Activated naive CD4-positive, alpha-beta T cell treated with anti-CD3 and anti-CD28 coated beads for 36 hours (primary cell): ENCODE measurements at regions not wholly inside any gene's neighbourhood (a gene's known extent, or its start where the extent isn't known, plus 50 kb on each side); places are given as distances from the start of the nearest gene placed in this dataset.

Experiments used
- CTCF ChIA-PET: fragments of 350-600 bp; sonication (Branson Sonifier 250); formaldehyde crosslinking; loops from one replicate; lab custom pipeline; 2021; ENCODE audit warnings: antibody characterized with exemption; lab: Charles Lee
- DNase-seq: peaks from one replicate; pipeline ENCODE4 v3.0.0-alpha.2; 2020
- H3K27ac Mint-ChIP-seq: one replicate; pipeline ENCODE4 v1.8.0; 2021; ENCODE audit warnings: mild to moderate bottlenecking, mixed read lengths
- H3K27me3 Mint-ChIP-seq: one replicate; pipeline ENCODE4 v1.8.0; 2021; ENCODE audit warnings: low read depth, mixed read lengths
- H3K36me3 Mint-ChIP-seq: one replicate; pipeline ENCODE4 v1.8.0; 2021; ENCODE audit warnings: low read depth, mixed read lengths
- H3K4me1 Mint-ChIP-seq: one replicate; pipeline ENCODE4 v1.8.0; 2021; ENCODE audit warnings: low read depth, mixed read lengths
- H3K4me3 Mint-ChIP-seq: one replicate; pipeline ENCODE4 v1.8.0; 2021; ENCODE audit warnings: mild to moderate bottlenecking, moderate library complexity, mixed read lengths
- H3K9me3 Mint-ChIP-seq: one replicate; pipeline ENCODE4 v1.8.0; 2021; ENCODE audit warnings: mixed read lengths
- intact Hi-C: fragments of 100-400 bp; cut with micrococcal nuclease; formaldehyde crosslinking; loops from one replicate; pipeline ENCODE4 v1.15.1; 2023

GRCh38 chrX:140190441-140191108, 225.3 kb upstream of the CXorf66 start:
- Mint-ChIP-seq H3K9me3 (no peaks in the 10 kb centered on the region), H3K4me1 (no peaks in the 10 kb centered on the region), H3K27me3 (no peaks in the 10 kb centered on the region), H3K36me3 (no peaks in the 10 kb centered on the region), H3K4me3 (no peak overlapping the region), H3K27ac (no peak overlapping the region)
- DNase-seq: no peak
- intact Hi-C loops: no loop called here
- CTCF ChIA-PET: no interaction called here

DNA sequence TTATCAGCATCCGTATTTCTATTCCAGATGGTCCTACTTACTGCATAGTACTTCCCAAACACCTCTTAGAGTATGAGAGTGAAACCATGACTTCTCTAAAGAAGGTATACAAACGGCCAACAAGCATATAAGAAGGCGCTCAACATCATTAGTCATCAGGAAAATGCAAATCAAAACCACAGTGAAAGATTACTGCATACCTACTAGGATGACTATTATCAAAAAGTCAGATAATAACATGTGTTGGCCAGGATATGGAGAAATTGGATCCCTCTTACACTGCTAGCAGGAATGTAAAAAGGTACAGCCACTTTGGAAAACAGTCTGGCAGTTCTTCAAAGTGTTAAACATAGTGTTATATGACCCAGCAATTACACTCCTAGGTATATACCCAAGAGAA, 215.3 kb upstream of the CXorf66 start:
- no peak for DNase-seq
- no peaks in the 10 kb centered on the region for H3K4me1 Mint-ChIP-seq
- H3K4me3 Mint-ChIP-seq: no peak overlapping the region
- no peaks in the 10 kb centered on the region for H3K36me3 Mint-ChIP-seq
- CTCF ChIA-PET: no interaction called here
- H3K27me3 Mint-ChIP-seq: no peaks in the 10 kb centered on the region
- no peak overlapping the region for H3K27ac Mint-ChIP-seq
- intact Hi-C loops: no loop called here
- no peaks in the 10 kb centered on the region for H3K9me3 Mint-ChIP-seq

- DNase-seq: no peak
- CTCF ChIA-PET: interaction anchor here (0.5 to 0.6 kb wide), 2 partner anchors 465 to 745 kb away, joined by 3 to 5 read pairs; no protein-coding TSS in a partner anchor
- Mint-ChIP-seq H3K4me1 (no peaks in the 10 kb centered on the region), H3K36me3 (no peaks in the 10 kb centered on the region), H3K9me3 (no peaks in the 10 kb centered on the region), H3K27me3 (no peaks in the 10 kb centered on the region), H3K27ac (no peak overlapping the region), H3K4me3 (no peak overlapping the region)
- intact Hi-C loops: no loop called here
Measured at GRCh38 chrX:140177821-140178220, 212.5 kb upstream of the CXorf66 start.

- CTCF ChIA-PET: no interaction called here
- no peak overlapping the region for H3K27ac Mint-ChIP-seq
- no peak overlapping the region for H3K4me3 Mint-ChIP-seq
- H3K36me3 Mint-ChIP-seq: no peaks in the 10 kb centered on the region
- intact Hi-C loops: no loop called here
- H3K9me3 Mint-ChIP-seq: no peaks in the 10 kb centered on the region
- H3K4me1 Mint-ChIP-seq: no peaks in the 10 kb centered on the region
- H3K27me3 Mint-ChIP-seq: no peaks in the 10 kb centered on the region
- DNase-seq: no peak
Measured at GRCh38 chrX:140172401-140172800, 207.1 kb upstream of the CXorf66 start.

GRCh38 chrX:140167551-140167950, 202.2 kb upstream of the CXorf66 start:
- DNase-seq: no peak
- H3K9me3 Mint-ChIP-seq: no peaks in the 10 kb centered on the region
- CTCF ChIA-PET: no interaction called here
- no peak overlapping the region for H3K4me3 Mint-ChIP-seq
- no peaks in the 10 kb centered on the region for H3K4me1 Mint-ChIP-seq
- no peak overlapping the region for H3K27ac Mint-ChIP-seq
- H3K27me3 Mint-ChIP-seq: no peaks in the 10 kb centered on the region
- no peaks in the 10 kb centered on the region for H3K36me3 Mint-ChIP-seq
- intact Hi-C loops: no loop called here

- CTCF ChIA-PET: no interaction called here
Measured at GRCh38 chrX:140165849-140166248, 200.5 kb upstream of the CXorf66 start.

DNA sequence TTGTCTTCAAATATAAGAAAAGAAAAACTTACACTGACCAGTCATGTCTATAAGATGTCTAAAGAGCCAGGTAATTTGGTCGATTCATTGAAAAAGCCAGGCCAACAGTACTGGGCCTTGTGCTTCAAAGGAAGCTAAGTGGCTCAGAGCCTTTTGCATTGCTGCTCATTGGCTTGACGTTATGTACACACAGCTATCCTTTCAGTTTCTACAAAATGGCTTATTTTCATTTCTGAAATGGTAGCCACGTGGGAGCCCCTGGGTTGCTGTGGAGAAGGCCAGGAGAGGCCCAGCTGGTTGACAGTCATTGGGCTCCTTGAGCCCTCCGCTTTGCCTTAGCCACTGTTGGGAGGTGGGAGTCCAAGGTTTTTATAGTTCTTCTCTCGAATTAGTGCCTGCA, 199.1 kb upstream of the CXorf66 start:
- H3K36me3 Mint-ChIP-seq: no peaks in the 10 kb centered on the region
- DNase-seq: no peak
- no peaks in the 10 kb centered on the region for H3K27me3 Mint-ChIP-seq
- no peak overlapping the region for H3K4me3 Mint-ChIP-seq
- no peaks in the 10 kb centered on the region for H3K4me1 Mint-ChIP-seq
- CTCF ChIA-PET: no interaction called here
- intact Hi-C loops: no loop called here
- H3K9me3 Mint-ChIP-seq: no peaks in the 10 kb centered on the region
- no peak overlapping the region for H3K27ac Mint-ChIP-seq

More at GRCh38 chrX:140165849-140166248, 200.5 kb upstream of the CXorf66 start:
- Mint-ChIP-seq H3K4me1 (no peaks in the 10 kb centered on the region), H3K27ac (no peak overlapping the region), H3K4me3 (no peak overlapping the region), H3K36me3 (no peaks in the 10 kb centered on the region), H3K9me3 (no peaks in the 10 kb centered on the region), H3K27me3 (no peaks in the 10 kb centered on the region)
- no peak for DNase-seq
- intact Hi-C loops: no loop called here

GRCh38 chrX:140163371-140164159, 198.2 kb upstream of the CXorf66 start:
- H3K27ac Mint-ChIP-seq: no peak overlapping the region
- H3K4me1 Mint-ChIP-seq: no peaks in the 10 kb centered on the region
- CTCF ChIA-PET: no interaction called here
- no peaks in the 10 kb centered on the region for H3K27me3 Mint-ChIP-seq
- H3K36me3 Mint-ChIP-seq: no peaks in the 10 kb centered on the region
- DNase-seq: no peak
- H3K4me3 Mint-ChIP-seq: no peak overlapping the region
- no peaks in the 10 kb centered on the region for H3K9me3 Mint-ChIP-seq
- intact Hi-C loops: no loop called here

DNA sequence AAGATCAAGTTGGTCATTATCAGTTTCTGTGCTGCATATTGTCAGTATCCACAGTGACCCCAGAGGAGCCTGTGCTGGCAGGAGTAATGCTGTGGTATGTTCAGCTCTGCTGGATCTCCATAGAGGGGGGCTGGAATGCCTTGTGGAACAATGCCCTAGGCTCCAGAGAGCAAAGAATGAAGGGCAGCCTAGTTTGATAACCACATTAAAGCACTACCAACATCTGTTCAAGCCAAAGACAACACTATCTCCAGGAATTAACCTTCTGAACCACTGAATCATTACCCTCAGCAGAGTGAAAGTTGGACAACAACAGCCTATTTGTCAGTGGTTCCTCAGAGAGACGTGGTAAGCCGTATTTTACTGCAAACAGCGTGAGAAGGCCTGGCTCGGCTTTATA, 192.3 kb upstream of the CXorf66 start:
- H3K27ac Mint-ChIP-seq: no peak overlapping the region
- intact Hi-C loops: no loop called here
- no peaks in the 10 kb centered on the region for H3K4me1 Mint-ChIP-seq
- H3K27me3 Mint-ChIP-seq: no peaks in the 10 kb centered on the region
- H3K36me3 Mint-ChIP-seq: no peaks in the 10 kb centered on the region
- H3K9me3 Mint-ChIP-seq: no peaks in the 10 kb centered on the region
- H3K4me3 Mint-ChIP-seq: no peak overlapping the region
- DNase-seq: no peak
- CTCF ChIA-PET: no interaction called here

DNA sequence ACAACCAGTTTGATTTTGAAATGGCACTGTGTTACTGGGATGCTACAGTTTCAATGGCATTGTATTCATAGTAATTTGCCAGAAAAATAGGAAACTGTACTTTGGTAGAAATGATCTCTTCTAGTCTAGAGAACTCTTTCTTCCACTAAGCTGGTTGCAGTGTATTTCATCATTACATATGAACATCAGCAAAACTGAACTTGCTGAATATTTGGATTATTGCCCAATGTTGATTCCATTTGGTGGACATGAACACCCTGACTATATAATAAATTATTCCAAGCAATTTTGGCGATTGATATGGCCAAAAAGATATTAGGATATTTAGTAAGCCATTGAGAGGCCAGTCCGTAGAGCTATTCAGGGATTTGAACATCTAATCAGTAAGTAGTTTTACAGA, 191.8 kb upstream of the CXorf66 start:
- no peaks in the 10 kb centered on the region for H3K4me1 Mint-ChIP-seq
- CTCF ChIA-PET: no interaction called here
- H3K27ac Mint-ChIP-seq: no peak overlapping the region
- DNase-seq: no peak
- no peaks in the 10 kb centered on the region for H3K9me3 Mint-ChIP-seq
- intact Hi-C loops: no loop called here
- no peak overlapping the region for H3K4me3 Mint-ChIP-seq
- no peaks in the 10 kb centered on the region for H3K36me3 Mint-ChIP-seq
- no peaks in the 10 kb centered on the region for H3K27me3 Mint-ChIP-seq

- intact Hi-C loops: no loop called here
- CTCF ChIA-PET: no interaction called here
- Mint-ChIP-seq H3K4me1 (no peaks in the 10 kb centered on the region), H3K4me3 (no peak overlapping the region), H3K27me3 (no peaks in the 10 kb centered on the region), H3K27ac (no peak overlapping the region), H3K36me3 (no peaks in the 10 kb centered on the region), H3K9me3 (no peaks in the 10 kb centered on the region)
- no peak for DNase-seq
Measured at GRCh38 chrX:140151316-140151715, 186.0 kb upstream of the CXorf66 start.

DNA sequence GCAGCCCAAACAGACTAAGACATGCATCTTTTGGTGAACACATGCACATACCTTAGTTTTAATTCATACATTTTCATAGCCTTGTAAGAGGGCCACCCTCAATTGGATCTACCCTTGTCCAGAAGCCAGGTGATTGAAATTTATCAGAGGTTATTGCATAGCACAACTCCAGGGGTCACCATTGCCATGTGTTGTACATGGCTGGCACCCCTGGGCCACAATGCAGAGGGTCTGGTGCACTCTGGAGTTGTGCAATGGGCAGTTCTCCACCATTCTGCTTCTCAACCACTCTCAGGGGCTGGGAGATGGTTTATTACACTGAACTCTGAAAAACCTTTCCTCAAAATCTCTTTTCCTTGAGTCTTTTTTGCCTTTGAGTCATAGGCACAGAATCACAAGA, 184.4 kb upstream of the CXorf66 start:
- Mint-ChIP-seq H3K4me3 (no peak overlapping the region), H3K27ac (no peak overlapping the region), H3K36me3 (no peaks in the 10 kb centered on the region), H3K9me3 (no peaks in the 10 kb centered on the region), H3K27me3 (no peaks in the 10 kb centered on the region), H3K4me1 (no peaks in the 10 kb centered on the region)
- intact Hi-C loops: no loop called here
- CTCF ChIA-PET: interaction anchor here (0.5 kb wide), 1 partner anchor 9 kb away, joined by 5 read pairs; no protein-coding TSS in a partner anchor
- no peak for DNase-seq
